IMR-90 (cell line): ENCODE measurements at regions not wholly inside any gene's neighbourhood (a gene's known extent, or its start where the extent isn't known, plus 50 kb on each side); places are given as distances from the start of the nearest gene placed in this dataset.

Source experiments
- ATAC-seq: fragments of 200-7000 bp; cut with Tn5 transposase; 2 replicates; pipeline ENCODE4 v1.9.1; 2020; ENCODE audit warnings: low read depth, mild to moderate bottlenecking, moderate library complexity
- BruUV-seq: library from RNA; stranded (reverse); fragments of 400-500 nt; replicated peaks from 2 replicates; lab custom pipeline; 2021; lab: Mats Ljungman, UMichigan
- CTCF ChIA-PET: fragments of 300-600 bp; formaldehyde crosslinking; extraction: SDS; loops from one replicate; lab custom pipeline; 2021; ENCODE audit warnings: antibody characterized with exemption; lab: Yijun Ruan, JAX
- POLR2A ChIA-PET: fragments of 300-600 bp; sonication (Branson Sonifier 250); formaldehyde crosslinking; loops from one replicate; lab custom pipeline; 2022; ENCODE audit warnings: antibody characterized with exemption; ENCODE audit not compliant: unreplicated experiment; lab: Charles Lee
- DNase-seq: peaks from one replicate; pipeline ENCODE4 v3.0.0; 2013
- H2AFZ ChIP-seq: replicated peaks from 2 replicates; pipeline ENCODE3; 2013; ENCODE audit warnings: low read length, mild to moderate bottlenecking; ENCODE audit not compliant: poor library complexity
- H2AK5ac ChIP-seq: 2 replicates; pipeline ENCODE4 v1.6.1; 2013; ENCODE audit warnings: low read depth, low read length, inconsistent platforms
- H2AK9ac ChIP-seq: replicated peaks from 2 replicates; pipeline ENCODE3; 2013; ENCODE audit warnings: mild to moderate bottlenecking, low read depth, low read length, moderate library complexity; ENCODE audit not compliant: poor library complexity
- H2BK120ac ChIP-seq: 2 replicates; pipeline ENCODE4 v1.6.1; 2013; ENCODE audit warnings: low read depth, low read length, inconsistent platforms
- H2BK15ac ChIP-seq: 3 replicates; pipeline ENCODE4 v1.6.1; 2013; ENCODE audit warnings: low read depth, low read length, inconsistent platforms
- H2BK20ac ChIP-seq: 2 replicates; pipeline ENCODE4 v1.6.1; 2013; ENCODE audit warnings: low read depth, mild to moderate bottlenecking, inconsistent platforms, low read length, moderate library complexity
- H2BK5ac ChIP-seq: 2 replicates; pipeline ENCODE4 v1.6.1; 2013; ENCODE audit warnings: mild to moderate bottlenecking, low read depth, low read length, inconsistent platforms; ENCODE audit not compliant: poor library complexity, severe bottlenecking
- H3K14ac ChIP-seq: replicated peaks from 2 replicates; pipeline ENCODE4 v1.6.1; 2013; ENCODE audit warnings: low read depth, low read length, inconsistent platforms
- H3K18ac ChIP-seq: 2 replicates; pipeline ENCODE4 v1.6.1; 2013; ENCODE audit warnings: low read depth, low read length, control low read depth
- H3K23ac ChIP-seq: 2 replicates; pipeline ENCODE4 v1.6.1; 2013; ENCODE audit warnings: low read depth, low read length, inconsistent platforms
- H3K27ac ChIP-seq: 2 replicates; pipeline ENCODE4 v1.5.1; 2013; ENCODE audit warnings: mild to moderate bottlenecking, control low read depth, low read length; ENCODE audit not compliant: insufficient read depth
- H3K27me3 ChIP-seq: 2 replicates; pipeline ENCODE4 v1.6.1; 2013; ENCODE audit warnings: low read length; ENCODE audit not compliant: control insufficient read depth, insufficient read depth
- H3K36me3 ChIP-seq: 2 replicates; pipeline ENCODE4 v1.6.1; 2013; ENCODE audit warnings: low read length, mixed read lengths; ENCODE audit not compliant: control insufficient read depth, insufficient read depth
- H3K4ac ChIP-seq: 2 replicates; pipeline ENCODE4 v1.6.1; 2013; ENCODE audit warnings: low read depth, low read length, inconsistent platforms
- H3K4me1 ChIP-seq: 2 replicates; pipeline ENCODE4 v1.6.1; 2013; ENCODE audit warnings: low read length, mixed read lengths; ENCODE audit not compliant: control insufficient read depth, insufficient read depth
- H3K4me2 ChIP-seq: 2 replicates; pipeline ENCODE4 v1.6.1; 2013; ENCODE audit warnings: low read depth, mild to moderate bottlenecking, control low read depth, low read length, moderate library complexity
- H3K4me3 ChIP-seq: 2 replicates; pipeline ENCODE4 v1.5.1; 2013; ENCODE audit warnings: low read depth, mild to moderate bottlenecking, control low read depth, low read length, moderate library complexity; ENCODE audit not compliant: insufficient read depth
- H3K56ac ChIP-seq: 2 replicates; pipeline ENCODE4 v1.6.1; 2013; ENCODE audit warnings: low read length, inconsistent platforms; ENCODE audit not compliant: insufficient read depth; ENCODE audit errors: extremely low read depth
- H3K79me1 ChIP-seq, 2 experiments: 2 replicates each; pipeline ENCODE4 v1.6.1; 2013; ENCODE audit warnings: low read length in 2 of 2, inconsistent platforms in 1 of 2, low read depth in 1 of 2
- H3K9ac ChIP-seq: 2 replicates; pipeline ENCODE4 v1.6.1; 2013; ENCODE audit warnings: low read depth, low read length, control low read depth
- H3K9me1 ChIP-seq: 2 replicates; pipeline ENCODE4 v1.6.1; 2013; ENCODE audit warnings: low read length, inconsistent platforms; ENCODE audit not compliant: insufficient read depth
- H3K9me3 ChIP-seq: 2 replicates; pipeline ENCODE4 v1.6.1; 2013; ENCODE audit warnings: low read length; ENCODE audit not compliant: control insufficient read depth, insufficient read depth
- H4K20me1 ChIP-seq: 2 replicates; pipeline ENCODE4 v1.6.1; 2013; ENCODE audit warnings: low read length, inconsistent platforms; ENCODE audit not compliant: insufficient read depth
- H4K5ac ChIP-seq: 2 replicates; pipeline ENCODE4 v1.6.1; 2013; ENCODE audit warnings: mild to moderate bottlenecking, low read depth, low read length, control low read depth
- H4K8ac ChIP-seq, 2 experiments: 2 replicates each; pipeline ENCODE4 v1.6.1; 2013; ENCODE audit warnings: low read depth in 2 of 2, low read length in 2 of 2, control low read depth in 1 of 2, inconsistent platforms in 1 of 2
- H4K91ac ChIP-seq: 2 replicates; pipeline ENCODE4 v1.6.1; 2013; ENCODE audit warnings: low read depth, low read length, inconsistent platforms; ENCODE audit not compliant: insufficient read depth
- BHLHE40 ChIP-seq: fragments of 150-350 bp; IDR thresholded peaks from 2 replicates; pipeline ENCODE4 v1.6.1; 2016; ENCODE audit warnings: mild to moderate bottlenecking, low read depth, low read length
- CHD1 ChIP-seq: IDR thresholded peaks from 2 replicates; pipeline ENCODE4 v1.6.1; 2012; ENCODE audit warnings: low read depth, low read length, improper control_type of control experiment
- FOS ChIP-seq: fragments of 150-350 bp; IDR thresholded peaks from 2 replicates; pipeline ENCODE4 v1.6.1; 2016; ENCODE audit warnings: low read depth, low read length
- MAFK ChIP-seq: IDR thresholded peaks from 2 replicates; pipeline ENCODE4 v1.6.1; 2012; ENCODE audit warnings: low read depth, low read length, improper control_type of control experiment
- MAZ ChIP-seq: IDR thresholded peaks from 2 replicates; pipeline ENCODE4 v1.6.1; 2012; ENCODE audit warnings: low read depth, mild to moderate bottlenecking, low read length, improper control_type of control experiment, moderate library complexity, borderline replicate concordance
- NFE2L2 ChIP-seq: fragments of 150-350 bp; IDR thresholded peaks from 2 replicates; pipeline ENCODE4 v1.6.1; 2016; ENCODE audit warnings: low read depth, mild to moderate bottlenecking, low read length
- POLR2A ChIP-seq: IDR thresholded peaks from 2 replicates; pipeline ENCODE4 v1.6.1; 2012; ENCODE audit warnings: mild to moderate bottlenecking, low read depth, low read length
- RAD21 ChIP-seq: IDR thresholded peaks from 2 replicates; pipeline ENCODE4 v1.6.1; 2012; ENCODE audit warnings: low read length, improper control_type of control experiment
- RCOR1 ChIP-seq: IDR thresholded peaks from 2 replicates; pipeline ENCODE4 v1.6.1; 2012; ENCODE audit warnings: mild to moderate bottlenecking, low read length, improper control_type of control experiment; ENCODE audit not compliant: insufficient replicate concordance
- SMC3 ChIP-seq: fragments of 150-350 bp; IDR thresholded peaks from 2 replicates; pipeline ENCODE4 v1.6.1; 2016; ENCODE audit warnings: low read depth, mild to moderate bottlenecking, antibody characterized with exemption, low read length, moderate library complexity
- WGBS, 2 experiments: methylation state at CpG; one replicate each; pipeline versions ENCODE4 v1.1.5 to v1.1.7; 2013; ENCODE audit warnings: missing lambda C conversion rate in 2 of 2; ENCODE audit not compliant: insufficient read length in 1 of 2; ENCODE audit errors: extremely low coverage in 2 of 2; 5-methylcytosine and 5-hydroxymethylcytosine counted together
- dilution Hi-C: fragments of 300-500 bp; cut with HindIII; formaldehyde crosslinking; loops from one replicate; pipeline ENCODE4 v1.14.3; 2018; ENCODE audit warnings: low sequenced_read_pairs; ENCODE audit not compliant: unreplicated experiment
- in situ Hi-C: fragments of 300-500 bp; cut with MboI; formaldehyde crosslinking; loops from 3 replicates; pipeline ENCODE4 v1.14.3; 2019; ENCODE audit warnings: low sequenced_read_pairs, inconsistent platforms, mixed read lengths
- intact Hi-C: fragments of 100-400 bp; cut with micrococcal nuclease; formaldehyde crosslinking; loops from 2 replicates; pipeline ENCODE4 v1.10.0; 2022
- TF ChIP-seq, protein P1 (sequence below): conservative IDR thresholded peaks from 2 replicates; pipeline ENCODE4 v1.5.1; 2012; ENCODE audit warnings: mild to moderate bottlenecking, low read depth, low read length, improper control_type of control experiment
- TF ChIP-seq, protein P2 (sequence below): fragments of 150-350 bp; IDR thresholded peaks from 2 replicates; pipeline ENCODE4 v1.6.1; 2017; ENCODE audit warnings: mild to moderate bottlenecking, antibody characterized with exemption, low read length, low read depth

DNA sequence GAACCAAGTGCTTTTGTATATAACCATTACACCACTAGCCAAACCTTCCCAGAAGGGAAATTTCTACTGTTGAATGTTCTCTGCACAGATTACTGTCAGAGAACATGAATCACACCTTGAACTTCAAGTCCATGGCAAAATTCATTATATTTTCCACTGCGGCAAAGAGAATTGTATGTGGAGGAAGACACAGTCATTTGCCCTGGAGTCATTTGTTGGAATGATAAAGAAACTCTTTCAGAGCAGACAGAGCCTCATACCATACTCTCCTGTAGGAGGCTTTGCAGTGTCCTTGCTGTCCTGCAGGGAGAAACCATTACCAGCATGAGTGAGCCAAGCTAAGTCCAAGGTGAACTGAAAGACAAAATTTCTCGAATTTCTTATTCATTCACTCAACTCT is 369.0 kb downstream of the ARHGEF28 start:
- Histone ChIP-seq H3K4me3 (no peak overlapping the region), H2AFZ (no peak overlapping the region), H2BK15ac (no peak overlapping the region), H2BK20ac (no peak overlapping the region), H3K56ac (no peak overlapping the region), H4K91ac (no peak overlapping the region), H3K36me3 (no peaks in the 10 kb centered on the region), H3K14ac (no peak overlapping the region), H3K4ac (no peak overlapping the region), H4K20me1 (no peaks in the 10 kb centered on the region), H2AK5ac (no peak overlapping the region), H4K8ac (no peak overlapping the region), H2BK120ac (no peak overlapping the region), H3K79me1 (no peaks in the 10 kb centered on the region), H4K5ac (no peak overlapping the region), H3K9ac (no peak overlapping the region), H2AK9ac (no peak overlapping the region), H3K23ac (no peak overlapping the region), H3K18ac (no peak overlapping the region), H3K4me1 (no peaks in the 10 kb centered on the region), H3K9me3 (no peaks in the 10 kb centered on the region), H2BK5ac (no peak overlapping the region), H3K27ac (no peak overlapping the region), H3K9me1 (no peaks in the 10 kb centered on the region), H3K4me2 (no peak overlapping the region), H3K27me3 (peaks cover 31% of the 10 kb centered on the region)
- POLR2A ChIA-PET: no interaction called here
- TF ChIP-seq RAD21: no peak
- TF ChIP-seq NFE2L2: no peak
- TF ChIP-seq MAZ: no peak
- TF ChIP-seq, protein P1, sequence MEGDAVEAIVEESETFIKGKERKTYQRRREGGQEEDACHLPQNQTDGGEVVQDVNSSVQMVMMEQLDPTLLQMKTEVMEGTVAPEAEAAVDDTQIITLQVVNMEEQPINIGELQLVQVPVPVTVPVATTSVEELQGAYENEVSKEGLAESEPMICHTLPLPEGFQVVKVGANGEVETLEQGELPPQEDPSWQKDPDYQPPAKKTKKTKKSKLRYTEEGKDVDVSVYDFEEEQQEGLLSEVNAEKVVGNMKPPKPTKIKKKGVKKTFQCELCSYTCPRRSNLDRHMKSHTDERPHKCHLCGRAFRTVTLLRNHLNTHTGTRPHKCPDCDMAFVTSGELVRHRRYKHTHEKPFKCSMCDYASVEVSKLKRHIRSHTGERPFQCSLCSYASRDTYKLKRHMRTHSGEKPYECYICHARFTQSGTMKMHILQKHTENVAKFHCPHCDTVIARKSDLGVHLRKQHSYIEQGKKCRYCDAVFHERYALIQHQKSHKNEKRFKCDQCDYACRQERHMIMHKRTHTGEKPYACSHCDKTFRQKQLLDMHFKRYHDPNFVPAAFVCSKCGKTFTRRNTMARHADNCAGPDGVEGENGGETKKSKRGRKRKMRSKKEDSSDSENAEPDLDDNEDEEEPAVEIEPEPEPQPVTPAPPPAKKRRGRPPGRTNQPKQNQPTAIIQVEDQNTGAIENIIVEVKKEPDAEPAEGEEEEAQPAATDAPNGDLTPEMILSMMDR: no peak
- TF ChIP-seq, protein P2, sequence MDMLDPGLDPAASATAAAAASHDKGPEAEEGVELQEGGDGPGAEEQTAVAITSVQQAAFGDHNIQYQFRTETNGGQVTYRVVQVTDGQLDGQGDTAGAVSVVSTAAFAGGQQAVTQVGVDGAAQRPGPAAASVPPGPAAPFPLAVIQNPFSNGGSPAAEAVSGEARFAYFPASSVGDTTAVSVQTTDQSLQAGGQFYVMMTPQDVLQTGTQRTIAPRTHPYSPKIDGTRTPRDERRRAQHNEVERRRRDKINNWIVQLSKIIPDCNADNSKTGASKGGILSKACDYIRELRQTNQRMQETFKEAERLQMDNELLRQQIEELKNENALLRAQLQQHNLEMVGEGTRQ: no peak
- TF ChIP-seq CHD1: no peak
- TF ChIP-seq MAFK: no peak
- no peak for TF ChIP-seq BHLHE40
- no peak for TF ChIP-seq FOS
- TF ChIP-seq SMC3: no peak
- TF ChIP-seq POLR2A: no peak
- TF ChIP-seq RCOR1: no peak
- intact Hi-C loops (loop anchor here (10.0 kb wide), 1 partner anchor 60 kb away; no protein-coding TSS in a partner anchor), in situ Hi-C loops (no loop called here), dilution Hi-C loops (no loop called here)
- no CpG with 5 or more reads among the region's 2 CpGs for WGBS, 2 experiments
- no peak for ATAC-seq
- no peak for DNase-seq
- CTCF ChIA-PET: no interaction called here
- no TSS peak for BruUV-seq
